DMS 273 treated with DMSO at 0.1 percent for 48 hours (cell line): ENCODE measurements at regions not wholly inside any gene's neighbourhood (a gene's known extent, or its start where the extent isn't known, plus 50 kb on each side); places are given as distances from the start of the nearest gene placed in this dataset.

Source experiments
- DNase-seq: peaks from one replicate; lab custom pipeline; 2025; lab: John Stamatoyannopoulos, UW

GRCh38 chr18:27473318-27473717 lies 288.2 kb upstream of the CHST9 start:
- no peak for DNase-seq

DNA sequence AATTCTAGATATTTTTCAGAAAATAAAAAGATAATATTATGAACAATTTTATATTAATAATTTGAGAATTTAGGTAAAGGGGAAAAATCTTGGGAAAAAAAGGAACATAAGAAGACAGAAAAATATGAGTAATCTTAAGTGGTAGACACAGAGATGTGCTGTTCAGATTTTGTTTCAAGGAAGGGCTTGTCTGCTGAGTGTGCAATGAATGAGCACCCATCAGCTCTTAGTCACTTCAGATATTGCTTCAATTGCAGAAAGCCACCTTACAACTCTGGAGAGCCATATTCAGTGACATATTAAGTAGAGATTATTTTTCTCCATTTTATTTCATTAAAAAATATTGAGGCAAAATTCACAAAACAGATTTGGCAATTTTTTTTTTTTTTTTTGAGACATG lies 282.0 kb upstream of the CHST9 start:
- DNase-seq = no peak

DNA sequence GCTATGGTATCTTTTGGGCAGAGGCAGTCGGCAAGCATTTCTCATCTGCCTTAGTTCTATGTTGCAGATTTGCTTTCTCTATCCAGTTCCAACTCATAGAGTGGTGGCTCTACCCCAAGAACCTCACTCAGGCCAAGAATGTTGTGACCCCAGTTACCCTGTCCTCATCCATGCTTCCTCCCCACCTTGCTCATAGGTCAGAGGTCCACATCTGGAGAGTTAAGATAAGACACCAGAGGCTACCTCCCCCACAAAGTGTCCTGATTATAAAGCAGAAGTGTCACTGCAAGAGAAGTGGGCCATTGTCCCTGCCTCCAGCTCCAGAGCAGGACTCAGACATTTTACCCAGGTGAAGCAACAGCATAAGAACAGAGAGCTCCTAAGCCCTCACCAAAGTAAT lies 276.8 kb upstream of the CHST9 start:
- DNase-seq = no peak

DNA sequence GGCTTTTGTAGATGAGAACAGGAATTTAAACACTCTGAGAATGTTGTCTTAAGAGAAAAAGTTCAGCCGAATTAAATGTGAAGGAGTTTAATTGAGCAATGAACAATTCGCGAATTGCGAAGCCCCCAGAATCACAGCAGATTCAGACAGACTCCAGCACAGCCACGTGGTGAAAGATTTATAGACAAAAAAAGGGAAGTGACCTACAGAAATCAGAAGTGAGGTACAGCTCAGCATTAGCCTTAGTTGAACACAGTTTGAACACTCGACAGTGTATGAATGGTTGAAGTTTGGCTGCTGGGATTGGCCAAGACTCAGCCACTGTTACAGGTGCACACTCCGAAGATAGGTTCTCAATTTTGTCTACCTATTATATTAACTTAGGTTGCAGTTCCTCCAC lies 264.0 kb upstream of the CHST9 start:
- no peak for DNase-seq

- DNase-seq = no peak
Measured at GRCh38 chr18:27447930-27448329, 262.8 kb upstream of the CHST9 start.

- no peak for DNase-seq
Measured at GRCh38 chr18:27447451-27447881, 262.4 kb upstream of the CHST9 start.

DNA sequence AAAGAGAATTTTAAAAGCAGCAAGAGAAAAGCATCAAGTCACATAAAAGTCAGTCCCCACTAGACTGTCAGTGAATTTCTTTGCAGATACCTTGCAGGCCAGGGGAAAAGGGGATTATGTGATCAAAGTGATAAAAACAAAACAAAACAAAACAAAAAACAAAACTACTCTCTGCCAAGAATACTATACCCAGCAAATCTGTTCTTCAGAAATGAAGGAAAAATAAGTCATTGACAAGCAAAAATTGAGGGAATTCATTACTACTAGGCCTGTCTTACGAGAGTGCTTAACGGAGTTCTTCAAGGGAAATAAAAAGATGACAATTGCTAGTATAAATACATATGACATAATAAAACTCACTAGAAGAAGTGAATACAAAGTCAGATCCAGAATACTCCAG lies 245.5 kb upstream of the CHST9 start:
- no peak for DNase-seq

DNA sequence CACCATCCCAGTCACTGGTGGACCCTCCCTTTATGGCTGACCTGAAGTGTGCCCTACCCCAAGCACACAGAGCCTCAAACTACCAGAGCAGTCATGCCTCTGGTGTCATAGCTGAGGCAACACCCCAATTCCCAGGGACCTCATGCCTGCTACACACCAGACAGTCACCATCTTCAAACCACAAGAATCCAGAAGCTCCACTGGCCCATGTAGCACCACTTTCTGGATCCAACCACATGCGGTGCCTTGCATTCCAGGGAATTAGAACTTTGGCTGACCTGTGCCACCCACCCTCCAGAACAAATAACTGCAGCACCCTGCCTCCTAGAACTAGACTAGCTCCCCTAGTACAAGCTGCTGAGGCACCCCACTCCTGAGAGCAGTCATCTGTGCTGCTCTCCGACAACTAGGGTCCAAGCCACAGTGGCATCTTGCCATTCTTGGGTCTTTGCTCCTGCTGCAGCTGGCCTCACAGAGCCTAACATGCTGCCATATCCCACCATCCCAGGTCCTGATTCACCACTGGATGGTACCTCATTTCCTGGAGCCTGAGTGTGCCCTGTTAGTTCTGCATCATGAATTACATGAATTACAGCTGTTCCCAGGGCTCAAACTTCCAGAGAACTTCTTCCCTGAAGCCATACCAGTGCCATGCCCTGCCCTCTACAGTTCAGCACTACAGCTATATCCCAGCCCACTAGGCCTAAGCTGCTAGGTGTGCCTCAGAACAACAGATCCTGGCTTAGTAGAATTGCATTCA lies 243.8 kb upstream of the CHST9 start:
- no peak for DNase-seq

DNA sequence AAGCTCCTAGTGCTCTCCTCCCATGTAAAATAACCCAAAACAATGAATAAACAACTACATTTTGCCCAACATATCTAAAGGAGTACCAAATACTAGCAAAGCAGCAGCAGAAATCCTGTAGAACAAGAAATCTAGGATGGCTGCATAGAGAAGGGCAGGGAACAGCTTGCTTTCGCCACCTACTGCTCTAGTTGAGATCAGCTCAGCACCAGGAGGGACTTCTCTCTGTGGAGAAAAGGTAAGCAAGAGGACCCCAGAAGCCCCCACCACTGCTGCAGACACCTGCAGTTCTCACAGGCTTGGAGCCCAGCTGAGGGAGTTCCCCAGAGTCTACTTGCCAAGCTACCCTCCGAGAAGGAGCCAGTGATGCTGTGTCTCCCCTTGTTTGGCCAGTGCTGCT lies 243.0 kb upstream of the CHST9 start:
- DNase-seq = no peak

GRCh38 chr18:27423581-27423980 lies 238.5 kb upstream of the CHST9 start:
- DNase-seq = no peak

- DNase-seq = no peak
Measured at GRCh38 chr18:27419646-27420045, 234.5 kb upstream of the CHST9 start.

- no peak for DNase-seq
Measured at GRCh38 chr18:27415495-27415894, 230.4 kb upstream of the CHST9 start.

GRCh38 chr18:27414682-27415081 lies 229.6 kb upstream of the CHST9 start:
- DNase-seq = no peak

- no peak for DNase-seq
Measured at GRCh38 chr18:27413495-27414401, 228.6 kb upstream of the CHST9 start.

- no peak for DNase-seq
Measured at GRCh38 chr18:27412556-27412955, 227.4 kb upstream of the CHST9 start.

DNA sequence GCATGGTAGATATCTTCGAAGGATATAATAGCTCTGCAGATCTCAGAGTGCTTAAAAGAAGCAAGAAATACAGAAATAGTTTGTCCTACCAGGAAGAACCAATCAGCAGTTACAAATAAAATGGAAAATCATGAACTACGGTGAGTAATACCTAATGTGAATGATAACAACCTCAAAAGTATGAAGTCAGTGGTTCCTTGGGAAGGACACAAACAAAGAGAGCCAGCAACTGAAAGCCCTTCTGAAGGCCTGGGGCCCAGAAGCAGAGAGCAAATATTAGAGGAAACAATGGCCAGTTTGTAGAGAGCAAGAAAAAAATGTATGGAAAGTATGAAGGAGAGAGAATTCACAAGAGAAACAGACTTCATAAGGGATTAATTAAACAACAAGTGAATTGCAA lies 226.8 kb upstream of the CHST9 start:
- DNase-seq = no peak

- no peak for DNase-seq
Measured at GRCh38 chr18:27411013-27411412, 225.9 kb upstream of the CHST9 start.

DNA sequence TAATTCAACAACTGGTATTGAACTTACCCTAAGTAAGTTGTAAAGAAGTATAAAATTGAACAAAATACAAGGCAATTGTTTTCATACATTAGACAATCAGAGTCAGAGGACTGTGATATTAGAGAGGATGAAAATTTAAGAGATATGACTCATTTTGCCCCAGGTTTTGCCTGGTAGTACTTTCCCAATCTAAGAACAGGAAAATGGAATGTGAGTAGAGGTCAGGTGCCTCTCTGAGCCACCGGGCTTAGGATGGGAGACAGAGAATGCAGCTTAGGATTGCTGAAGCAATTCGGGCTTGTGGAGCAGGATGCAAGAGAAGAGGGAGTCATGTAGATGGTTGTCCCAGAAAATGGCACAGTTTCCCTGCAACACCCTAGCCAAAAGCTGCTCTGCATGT lies 219.7 kb upstream of the CHST9 start:
- no peak for DNase-seq

GRCh38 chr18:27400001-27400400 lies 214.9 kb upstream of the CHST9 start:
- no peak for DNase-seq

DNA sequence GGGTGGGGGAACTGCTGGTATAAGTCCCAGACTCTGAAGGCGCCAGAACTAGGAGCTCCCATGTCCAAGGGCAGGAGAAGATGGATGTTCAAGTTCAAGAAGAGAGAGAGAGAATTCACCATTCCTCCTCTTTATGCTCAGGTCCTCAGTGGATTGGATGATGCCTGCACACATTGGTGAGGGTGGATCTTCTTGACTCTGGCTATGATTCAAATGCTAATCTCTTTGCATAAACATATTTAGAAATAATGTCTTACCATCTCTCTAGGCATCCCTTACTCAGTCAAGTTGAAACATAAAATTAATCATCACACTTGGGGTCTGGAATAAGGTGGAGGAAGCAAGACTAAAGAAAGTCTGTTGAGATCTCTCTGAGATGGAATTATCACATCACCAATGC lies 210.6 kb upstream of the CHST9 start:
- DNase-seq = no peak

DNA sequence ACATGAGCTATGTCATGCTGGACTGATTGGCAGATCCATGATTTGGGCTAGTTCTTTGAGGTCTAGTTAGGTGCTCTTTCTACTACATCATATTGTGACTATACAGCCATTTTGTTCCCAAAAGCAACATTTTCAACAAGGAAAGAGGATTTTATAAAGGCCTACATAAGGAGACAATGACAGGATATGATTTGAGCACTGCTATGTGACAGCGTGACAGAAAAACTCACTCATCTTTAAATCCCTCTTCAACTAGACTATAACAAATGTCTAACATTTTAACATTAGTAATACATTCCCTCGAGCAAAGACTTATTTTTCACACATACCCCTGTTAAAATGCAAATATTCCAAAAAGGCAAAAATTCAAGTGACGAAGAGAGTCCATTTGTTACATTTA lies 209.6 kb upstream of the CHST9 start:
- no peak for DNase-seq

GRCh38 chr18:27382567-27383216 lies 197.6 kb upstream of the CHST9 start:
- no peak for DNase-seq
